ENCODE measurements at regions not wholly inside any gene's neighbourhood (a gene's known extent, or its start where the extent isn't known, plus 50 kb on each side); places are given as distances from the start of the nearest gene placed in this dataset.
"Not testable (repeated sequence)": the region's sequence is repeated elsewhere in the genome, so short reads cannot be mapped to it uniquely, and the experiment has no call there.

DNA sequence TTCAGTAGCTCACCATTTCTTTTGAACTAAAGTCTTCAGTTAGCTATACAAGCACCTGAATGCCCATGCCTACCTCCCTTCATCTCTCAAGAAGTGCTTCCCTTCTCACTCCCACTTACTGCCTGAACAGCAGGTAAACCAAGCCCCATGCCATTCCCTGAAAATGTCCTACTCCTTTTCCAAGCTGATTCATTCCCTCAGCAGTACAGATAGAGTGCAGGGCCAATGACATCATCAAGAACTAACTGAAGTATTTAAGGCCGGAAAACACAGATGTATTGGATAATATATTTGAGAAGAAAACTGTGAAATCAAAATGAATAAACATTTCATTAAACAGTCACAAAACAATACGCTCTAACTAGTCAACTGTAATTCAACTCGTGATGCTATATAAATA, 478.8 kb upstream of the CDH11 start:
- Mint-ChIP-seq H3K4me1 (ENCODE audit: low read depth) (no peaks in the 10 kb centered on the region), H3K9me3 (peaks cover 24% of the 10 kb centered on the region), H3K27ac (no peak overlapping the region), H3K27me3 (no peaks in the 10 kb centered on the region), H3K4me3 (no peak overlapping the region), H3K36me3 (ENCODE audit: low read depth) (no peaks in the 10 kb centered on the region)
- DNase-seq = no peak

DNA sequence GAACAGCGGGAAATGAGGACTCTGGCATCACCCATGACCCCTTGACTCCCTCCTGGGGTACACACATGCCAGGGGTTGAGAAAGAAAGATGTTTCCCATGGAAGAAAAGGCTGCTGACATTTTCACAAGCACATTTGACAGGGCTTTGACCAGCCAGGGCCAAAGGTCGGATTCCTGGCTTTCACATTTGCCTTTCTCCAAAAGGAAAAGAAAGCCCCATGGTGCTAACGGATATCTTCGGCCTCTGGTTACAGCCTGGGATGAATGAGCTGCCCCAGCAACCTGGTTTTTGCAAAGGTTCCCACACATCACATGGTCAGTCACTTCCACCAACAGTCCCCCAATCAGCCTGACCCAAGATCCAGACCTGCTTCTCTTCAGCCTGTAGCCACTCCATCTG, 478.2 kb upstream of the CDH11 start:
- Mint-ChIP-seq H3K9me3 (peaks cover 24% of the 10 kb centered on the region), H3K4me1 (ENCODE audit: low read depth) (no peaks in the 10 kb centered on the region), H3K27me3 (no peaks in the 10 kb centered on the region), H3K27ac (no peak overlapping the region), H3K4me3 (no peak overlapping the region), H3K36me3 (ENCODE audit: low read depth) (no peaks in the 10 kb centered on the region)
- DNase-seq = no peak

DNA sequence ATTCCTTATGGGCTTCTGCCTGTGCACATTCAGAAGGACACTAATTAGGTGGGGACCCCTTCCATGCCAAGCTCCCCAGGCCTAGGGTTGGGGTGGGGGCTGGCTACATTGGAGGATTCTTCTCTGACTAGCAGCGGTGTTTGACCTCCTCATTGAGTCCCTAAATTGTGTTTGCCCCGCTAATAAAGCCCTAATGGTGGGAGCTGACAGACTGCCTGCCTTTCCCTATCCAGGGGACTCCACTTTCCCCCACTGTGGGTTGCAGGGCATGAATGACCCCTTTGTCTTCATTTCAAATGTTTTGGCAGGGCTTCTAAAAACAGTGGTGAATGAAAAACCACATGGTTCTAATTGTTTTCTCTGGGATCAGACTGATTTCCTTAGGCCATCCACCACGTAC, 476.8 kb upstream of the CDH11 start:
- no peaks in the 10 kb centered on the region for H3K27me3 Mint-ChIP-seq
- H3K4me1 Mint-ChIP-seq (ENCODE audit: low read depth) = no peaks in the 10 kb centered on the region
- H3K4me3 Mint-ChIP-seq = no peak overlapping the region
- H3K36me3 Mint-ChIP-seq (ENCODE audit: low read depth) = no peaks in the 10 kb centered on the region
- no peak overlapping the region for H3K27ac Mint-ChIP-seq
- peaks cover 15% of the 10 kb centered on the region for H3K9me3 Mint-ChIP-seq
- no peak for DNase-seq

DNA sequence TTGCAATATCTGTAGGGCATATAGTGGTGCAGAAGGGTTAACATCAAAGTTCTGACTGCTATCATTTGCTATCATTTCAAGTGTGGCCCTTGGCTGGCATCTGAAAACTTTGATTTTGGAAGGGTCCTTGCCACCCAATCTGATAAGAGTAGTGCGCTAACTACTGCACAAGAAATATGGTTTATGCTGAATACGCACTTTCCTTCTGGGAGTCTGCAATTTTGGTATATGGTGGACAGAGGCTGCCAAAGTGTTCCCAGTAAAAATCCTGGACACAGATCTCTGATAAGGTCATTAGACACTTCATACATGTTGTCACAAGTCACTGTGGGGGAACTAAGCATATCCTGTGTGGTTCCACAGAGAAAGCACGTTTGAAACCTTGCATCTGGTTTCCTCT, 461.6 kb upstream of the CDH11 start:
- Mint-ChIP-seq H3K4me1 (ENCODE audit: low read depth) (no peaks in the 10 kb centered on the region), H3K27me3 (no peaks in the 10 kb centered on the region), H3K27ac (no peak overlapping the region), H3K36me3 (ENCODE audit: low read depth) (no peaks in the 10 kb centered on the region), H3K4me3 (no peak overlapping the region), H3K9me3 (peaks cover 2% of the 10 kb centered on the region)
- no peak for DNase-seq

DNA sequence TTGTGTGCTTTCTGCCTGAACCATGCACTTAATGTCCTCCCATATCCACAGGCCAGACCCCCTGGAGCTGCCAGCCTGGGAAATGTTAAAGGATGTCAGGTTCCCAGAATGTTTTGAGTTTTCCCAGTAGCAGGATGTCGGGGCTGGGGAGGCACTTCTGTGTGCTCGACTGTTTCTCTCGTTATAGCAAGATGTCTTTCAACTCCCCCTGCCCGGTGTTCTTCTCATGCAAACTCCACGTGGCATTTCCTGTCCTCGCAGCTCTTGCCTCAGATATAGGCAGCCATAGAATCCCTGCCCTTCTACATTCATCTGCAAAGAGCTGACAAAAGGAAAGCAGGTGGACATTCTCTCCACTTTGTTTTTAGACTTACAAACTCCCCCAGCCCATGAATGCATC, 457.2 kb upstream of the CDH11 start:
- peaks cover 8% of the 10 kb centered on the region for H3K9me3 Mint-ChIP-seq
- H3K36me3 Mint-ChIP-seq (ENCODE audit: low read depth) = no peaks in the 10 kb centered on the region
- DNase-seq = no peak
- no peaks in the 10 kb centered on the region for H3K4me1 Mint-ChIP-seq (ENCODE audit: low read depth)
- H3K4me3 Mint-ChIP-seq = no peak overlapping the region
- no peaks in the 10 kb centered on the region for H3K27me3 Mint-ChIP-seq
- H3K27ac Mint-ChIP-seq = no peak overlapping the region

DNA sequence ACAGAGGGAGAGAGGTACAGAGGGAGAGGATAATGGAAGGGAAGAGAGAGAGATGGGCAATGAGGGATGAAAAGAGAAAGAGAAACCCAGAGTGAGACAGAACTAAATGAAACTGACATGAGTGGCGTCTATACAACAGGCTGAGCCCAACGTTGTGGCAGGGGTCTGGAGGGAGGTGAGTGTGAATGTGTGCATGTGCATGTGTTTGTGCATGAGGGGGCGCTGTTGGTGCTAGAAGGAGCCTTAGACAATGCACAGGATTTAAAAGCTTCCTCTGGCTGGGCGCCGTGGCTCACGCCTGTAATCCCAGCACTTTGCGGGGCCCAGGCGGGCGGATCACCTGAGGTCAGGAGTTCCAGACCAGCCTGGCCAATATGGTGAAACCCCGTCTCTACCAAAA, 454.8 kb upstream of the CDH11 start:
- H3K4me1 Mint-ChIP-seq (ENCODE audit: low read depth) = no peaks in the 10 kb centered on the region
- H3K4me3 Mint-ChIP-seq = no peak overlapping the region
- peaks cover 10% of the 10 kb centered on the region for H3K9me3 Mint-ChIP-seq
- no peak for DNase-seq
- no peak overlapping the region for H3K27ac Mint-ChIP-seq
- H3K36me3 Mint-ChIP-seq (ENCODE audit: low read depth) = no peaks in the 10 kb centered on the region
- H3K27me3 Mint-ChIP-seq = no peaks in the 10 kb centered on the region

DNA sequence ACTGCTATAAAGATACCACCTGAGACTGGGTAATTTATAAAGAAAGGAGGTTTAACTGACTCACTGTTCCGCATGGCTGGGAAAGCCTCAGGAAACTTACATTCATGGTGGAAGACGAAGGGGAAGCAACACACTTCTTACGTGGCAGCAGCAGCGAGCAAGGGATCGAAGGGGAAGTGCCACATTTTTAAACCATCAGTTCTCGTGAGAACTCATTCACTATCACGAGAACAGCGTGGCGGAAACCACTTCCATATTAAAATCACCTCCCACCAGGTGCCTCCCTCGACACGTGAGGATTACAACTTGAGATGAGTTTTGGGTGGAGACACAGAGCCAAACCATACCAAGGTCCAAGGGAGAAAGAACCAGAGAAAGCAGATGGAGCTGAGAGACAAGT, 454.3 kb upstream of the CDH11 start:
- no peaks in the 10 kb centered on the region for H3K36me3 Mint-ChIP-seq (ENCODE audit: low read depth)
- H3K27me3 Mint-ChIP-seq = no peaks in the 10 kb centered on the region
- H3K4me1 Mint-ChIP-seq (ENCODE audit: low read depth) = no peaks in the 10 kb centered on the region
- no peak overlapping the region for H3K4me3 Mint-ChIP-seq
- no peak for DNase-seq
- peaks cover 11% of the 10 kb centered on the region for H3K9me3 Mint-ChIP-seq
- H3K27ac Mint-ChIP-seq = no peak overlapping the region

DNA sequence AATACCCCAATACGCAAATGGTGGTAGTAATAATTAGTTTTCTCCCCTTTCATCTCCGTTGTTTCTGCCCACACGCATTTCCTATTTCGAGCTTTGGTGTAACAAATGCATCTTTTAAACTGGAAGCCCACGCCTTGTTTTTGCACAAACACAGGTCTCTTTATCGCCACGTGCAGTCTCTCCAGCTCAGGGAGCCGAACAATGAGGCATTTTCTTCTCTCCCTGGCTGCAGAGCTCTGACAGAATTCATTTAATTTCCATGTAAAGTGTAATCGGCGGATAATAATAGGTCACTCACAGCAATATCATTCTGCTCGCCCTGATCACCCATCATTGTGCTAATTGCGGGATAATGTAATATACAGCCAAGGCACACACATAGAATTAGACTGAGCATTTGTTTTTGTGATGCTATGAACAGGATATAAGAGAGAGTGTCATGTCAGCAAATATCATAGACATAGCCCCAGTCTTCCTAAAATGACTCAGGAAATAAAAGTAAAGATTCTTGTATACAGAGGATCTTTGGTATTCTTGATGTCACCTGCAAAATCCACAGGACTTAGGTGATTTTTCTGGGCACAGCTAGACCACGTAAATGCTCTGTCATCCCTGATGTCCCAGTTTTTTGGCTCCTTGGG, 452.6 kb upstream of the CDH11 start:
- Mint-ChIP-seq H3K9me3 (peaks cover 18% of the 10 kb centered on the region), H3K27me3 (no peaks in the 10 kb centered on the region), H3K4me1 (ENCODE audit: low read depth) (no peaks in the 10 kb centered on the region), H3K4me3 (no peak overlapping the region), H3K27ac (no peak overlapping the region), H3K36me3 (ENCODE audit: low read depth) (no peaks in the 10 kb centered on the region)
- no peak for DNase-seq

DNA sequence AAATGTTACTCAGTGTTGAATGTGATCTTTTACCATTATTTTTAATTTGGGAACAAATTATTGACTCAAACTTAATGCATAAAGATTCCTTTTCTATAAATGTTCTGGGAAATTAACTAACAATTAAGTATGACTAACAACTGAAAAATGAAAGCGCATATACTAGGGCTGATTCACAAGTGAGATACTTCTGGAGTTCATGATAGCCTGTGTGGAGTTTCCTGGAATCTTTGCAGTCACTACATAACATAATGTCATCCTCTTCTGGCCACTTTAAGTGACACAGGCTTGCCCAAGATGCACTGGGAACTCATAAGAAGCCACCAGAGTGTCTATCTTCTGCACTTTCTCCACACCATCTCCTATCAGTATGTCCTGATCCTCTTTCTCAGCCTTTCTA, 450.3 kb upstream of the CDH11 start:
- Mint-ChIP-seq H3K4me3 (no peak overlapping the region), H3K4me1 (ENCODE audit: low read depth) (no peaks in the 10 kb centered on the region), H3K27me3 (no peaks in the 10 kb centered on the region), H3K9me3 (peaks cover 18% of the 10 kb centered on the region), H3K27ac (no peak overlapping the region), H3K36me3 (ENCODE audit: low read depth) (no peaks in the 10 kb centered on the region)
- no peak for DNase-seq

GRCh38 chr16:65570261-65570660, 448.4 kb upstream of the CDH11 start:
- DNase-seq = no peak

GRCh38 chr16:65559846-65560245, 438.0 kb upstream of the CDH11 start:
- Mint-ChIP-seq H3K9me3 (no peaks in the 10 kb centered on the region), H3K27me3 (no peaks in the 10 kb centered on the region), H3K4me3 (no peak overlapping the region), H3K36me3 (ENCODE audit: low read depth) (no peaks in the 10 kb centered on the region), H3K4me1 (ENCODE audit: low read depth) (no peaks in the 10 kb centered on the region), H3K27ac (no peak overlapping the region)
- DNase-seq = no peak

More at GRCh38 chr16:65570261-65570660, 448.4 kb upstream of the CDH11 start:
- Mint-ChIP-seq H3K27me3 (no peaks in the 10 kb centered on the region), H3K9me3 (peaks cover 13% of the 10 kb centered on the region), H3K36me3 (ENCODE audit: low read depth) (no peaks in the 10 kb centered on the region), H3K4me3 (no peak overlapping the region), H3K27ac (no peak overlapping the region), H3K4me1 (ENCODE audit: low read depth) (no peaks in the 10 kb centered on the region)

GRCh38 chr16:65549689-65550088, 427.8 kb upstream of the CDH11 start:
- not testable (repeated sequence) for H3K27me3 Mint-ChIP-seq; H3K4me1 Mint-ChIP-seq (ENCODE audit: low read depth); H3K9me3 Mint-ChIP-seq; H3K36me3 Mint-ChIP-seq (ENCODE audit: low read depth); DNase-seq; H3K4me3 Mint-ChIP-seq; H3K27ac Mint-ChIP-seq

- no peak overlapping the region for H3K4me3 Mint-ChIP-seq
These were observed 426.6 kb upstream of the CDH11 start for GRCh38 chr16:65548470-65548869.

GRCh38 chr16:65547772-65548446, 426.0 kb upstream of the CDH11 start:
- H3K27me3 Mint-ChIP-seq = no peaks in the 10 kb centered on the region
- DNase-seq = no peak
- peaks cover 7% of the 10 kb centered on the region for H3K9me3 Mint-ChIP-seq
- no peaks in the 10 kb centered on the region for H3K36me3 Mint-ChIP-seq (ENCODE audit: low read depth)
- H3K4me1 Mint-ChIP-seq (ENCODE audit: low read depth) = no peaks in the 10 kb centered on the region
- H3K4me3 Mint-ChIP-seq = no peak overlapping the region
- H3K27ac Mint-ChIP-seq = no peak overlapping the region

More at GRCh38 chr16:65548470-65548869, 426.6 kb upstream of the CDH11 start:
- H3K36me3 Mint-ChIP-seq (ENCODE audit: low read depth) = no peaks in the 10 kb centered on the region
- H3K9me3 Mint-ChIP-seq = peaks cover 8% of the 10 kb centered on the region
- no peaks in the 10 kb centered on the region for H3K27me3 Mint-ChIP-seq
- no peaks in the 10 kb centered on the region for H3K4me1 Mint-ChIP-seq (ENCODE audit: low read depth)
- no peak for DNase-seq
- H3K27ac Mint-ChIP-seq = no peak overlapping the region

GRCh38 chr16:65546353-65546791, 424.5 kb upstream of the CDH11 start:
- no peak overlapping the region for H3K27ac Mint-ChIP-seq
- no peaks in the 10 kb centered on the region for H3K4me1 Mint-ChIP-seq (ENCODE audit: low read depth)
- no peaks in the 10 kb centered on the region for H3K27me3 Mint-ChIP-seq
- no peak overlapping the region for H3K4me3 Mint-ChIP-seq
- no peak for DNase-seq
- H3K36me3 Mint-ChIP-seq (ENCODE audit: low read depth) = no peaks in the 10 kb centered on the region
- H3K9me3 Mint-ChIP-seq = peaks cover 4% of the 10 kb centered on the region
